ENCODE measurements at regions not wholly inside any gene's neighbourhood (a gene's known extent, or its start where the extent isn't known, plus 50 kb on each side); places are given as distances from the start of the nearest gene placed in this dataset.

- no peak for DNase-seq
Measured at GRCh38 chr2:129296806-129297205, 682.7 kb upstream of the RAB6C start.

GRCh38 chr2:129297430-129297829, 682.0 kb upstream of the RAB6C start:
- DNase-seq, result no peak

- DNase-seq, result no peak
Measured at GRCh38 chr2:129299338-129299737, 680.1 kb upstream of the RAB6C start.

- DNase-seq, result no peak
Measured at GRCh38 chr2:129299756-129300155, 679.7 kb upstream of the RAB6C start.

- no peak for DNase-seq
Measured at GRCh38 chr2:129300456-129300855, 679.0 kb upstream of the RAB6C start.

- no peak for DNase-seq
Measured at GRCh38 chr2:129301431-129301913, 678.0 kb upstream of the RAB6C start.

GRCh38 chr2:129302106-129302505, 677.4 kb upstream of the RAB6C start:
- DNase-seq, result no peak

- no peak for DNase-seq
Measured at GRCh38 chr2:129302561-129303183, 676.8 kb upstream of the RAB6C start.

- DNase-seq, result no peak
Measured at GRCh38 chr2:129314120-129314519, 665.3 kb upstream of the RAB6C start.

GRCh38 chr2:129318581-129319421, 660.7 kb upstream of the RAB6C start:
- no peak for DNase-seq

GRCh38 chr2:129319422-129319717, 660.1 kb upstream of the RAB6C start:
- DNase-seq, result no peak

GRCh38 chr2:129320288-129320687, 659.2 kb upstream of the RAB6C start:
- DNase-seq, result no peak

- DNase-seq, result no peak
Measured at GRCh38 chr2:129324349-129324748, 655.1 kb upstream of the RAB6C start.

GRCh38 chr2:129325151-129325550, 654.3 kb upstream of the RAB6C start:
- no peak for DNase-seq

GRCh38 chr2:129329574-129329973, 649.9 kb upstream of the RAB6C start:
- no peak for DNase-seq

- no peak for DNase-seq
Measured at GRCh38 chr2:129330504-129330903, 649.0 kb upstream of the RAB6C start.

GRCh38 chr2:129331638-129332037, 647.8 kb upstream of the RAB6C start:
- DNase-seq, result no peak

GRCh38 chr2:129334128-129334527, 645.3 kb upstream of the RAB6C start:
- DNase-seq, result no peak

GRCh38 chr2:129334696-129335410, 644.6 kb upstream of the RAB6C start:
- DNase-seq, result no peak

- DNase-seq, result no peak
Measured at GRCh38 chr2:129336276-129336675, 643.2 kb upstream of the RAB6C start.

GRCh38 chr2:129337076-129337475, 642.4 kb upstream of the RAB6C start:
- no peak for DNase-seq

GRCh38 chr2:129345540-129345939, 633.9 kb upstream of the RAB6C start:
- no peak for DNase-seq

GRCh38 chr2:129347486-129348217, 631.8 kb upstream of the RAB6C start:
- no peak for DNase-seq
